ENCODE measurements at regions not wholly inside any gene's neighbourhood (a gene's known extent, or its start where the extent isn't known, plus 50 kb on each side); places are given as distances from the start of the nearest gene placed in this dataset.

DNA sequence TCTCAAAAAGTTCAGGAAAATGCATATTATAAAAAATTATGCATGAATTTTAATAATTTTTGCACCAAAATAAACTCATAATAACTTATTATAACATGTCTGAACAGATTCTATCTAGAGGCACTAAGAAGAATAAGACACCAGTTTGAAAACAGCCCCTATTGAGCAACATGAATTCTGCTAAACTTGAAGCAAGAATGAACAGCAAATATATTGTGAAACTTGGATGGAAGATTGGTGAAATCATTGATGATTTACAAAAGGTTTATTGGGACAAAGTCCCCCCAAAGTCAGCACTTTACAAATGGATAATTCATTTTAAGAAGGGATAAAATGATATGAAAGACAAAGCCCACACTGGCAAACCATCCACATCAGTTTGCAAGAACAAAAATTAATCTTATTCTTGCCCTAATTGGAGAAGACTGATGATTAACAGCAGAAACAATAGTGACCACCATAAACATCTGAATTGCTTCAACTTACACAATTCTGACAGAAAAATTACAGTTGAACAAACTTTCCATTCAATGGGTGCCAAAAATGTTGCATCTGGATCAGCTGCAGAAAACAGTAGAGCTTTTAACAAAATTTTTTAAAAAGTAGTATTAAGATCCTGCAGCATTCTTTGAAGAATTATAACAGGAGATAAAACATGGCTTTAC lies 257.5 kb upstream of the FAT3 start:
- no peak for DNase-seq (ENCODE audit: extremely low spot score)
- no peak for TF ChIP-seq CTCF (IDR thresholded peaks at IDR 0.05; ENCODE audit: control extremely low read depth, extremely low read depth, low read depth, missing control alignments)
- ChIA-PET CTCF (no interaction called here), POLR2A (no interaction called here)

- POLR2A ChIA-PET = no interaction called here
- no peak for TF ChIP-seq CTCF (IDR thresholded peaks at IDR 0.05; ENCODE audit: control extremely low read depth, extremely low read depth, low read depth, missing control alignments)
- CTCF ChIA-PET = no interaction called here
- DNase-seq (ENCODE audit: extremely low spot score) = no peak
Measured at GRCh38 chr11:91966368-91966767, 258.2 kb upstream of the FAT3 start.

DNA sequence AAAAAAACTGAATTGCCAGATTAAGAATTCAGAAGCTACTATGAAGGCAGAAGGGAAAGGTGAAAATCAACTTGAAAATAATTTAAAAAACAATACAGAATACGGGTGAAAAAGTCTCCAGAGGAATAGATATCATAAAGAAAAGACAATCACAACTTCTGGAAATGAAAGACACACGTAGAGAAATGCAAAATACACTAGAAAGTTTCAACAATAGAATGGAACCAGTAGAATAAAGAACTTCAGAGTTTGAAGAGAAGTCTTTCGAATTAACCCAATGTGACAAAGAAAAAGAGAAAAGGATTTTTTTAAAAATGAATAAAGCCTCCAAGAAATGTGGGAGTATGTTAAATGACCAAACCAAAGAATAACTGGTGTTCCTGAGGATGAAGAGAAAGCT lies 263.8 kb upstream of the FAT3 start:
- POLR2A ChIA-PET = no interaction called here
- no peak for TF ChIP-seq CTCF (IDR thresholded peaks at IDR 0.05; ENCODE audit: control extremely low read depth, extremely low read depth, low read depth, missing control alignments)
- no peak for DNase-seq (ENCODE audit: extremely low spot score)
- CTCF ChIA-PET = interaction anchor here (1.1 kb wide), 1 partner anchor 10 kb away, joined by 4 read pairs; no protein-coding TSS in a partner anchor

DNA sequence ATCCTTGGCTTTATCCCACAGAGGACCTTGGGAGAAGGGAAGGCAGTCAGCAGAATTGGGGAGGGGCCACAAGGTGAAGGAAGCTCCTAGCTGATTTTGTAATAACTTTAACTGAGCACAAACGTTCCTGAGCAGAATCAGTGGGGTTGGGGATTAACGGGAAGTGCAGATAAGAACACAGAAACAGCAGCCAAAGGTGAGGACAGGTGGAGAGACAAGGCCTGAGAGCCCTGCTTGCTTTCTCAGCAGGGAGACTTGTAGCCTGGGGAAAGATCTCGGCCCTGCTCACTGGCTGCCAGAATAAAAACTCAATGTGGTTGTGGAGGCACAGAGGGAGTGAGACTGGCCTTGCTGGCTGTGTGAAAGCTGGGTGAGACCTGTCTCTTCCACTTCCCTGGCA lies 265.2 kb upstream of the FAT3 start:
- POLR2A ChIA-PET = no interaction called here
- TF ChIP-seq CTCF (IDR thresholded peaks at IDR 0.05; ENCODE audit: control extremely low read depth, extremely low read depth, low read depth, missing control alignments) = no peak
- CTCF ChIA-PET = no interaction called here

GRCh38 chr11:91956711-91957110 lies 267.9 kb upstream of the FAT3 start:
- CTCF ChIA-PET = no interaction called here
- TF ChIP-seq CTCF (IDR thresholded peaks at IDR 0.05; ENCODE audit: control extremely low read depth, extremely low read depth, low read depth, missing control alignments) = no peak
- no peak for DNase-seq (ENCODE audit: extremely low spot score)
- POLR2A ChIA-PET = no interaction called here

More for the DNA sequence above, 265.2 kb upstream of the FAT3 start:
- DNase-seq (ENCODE audit: extremely low spot score) = no peak

DNA sequence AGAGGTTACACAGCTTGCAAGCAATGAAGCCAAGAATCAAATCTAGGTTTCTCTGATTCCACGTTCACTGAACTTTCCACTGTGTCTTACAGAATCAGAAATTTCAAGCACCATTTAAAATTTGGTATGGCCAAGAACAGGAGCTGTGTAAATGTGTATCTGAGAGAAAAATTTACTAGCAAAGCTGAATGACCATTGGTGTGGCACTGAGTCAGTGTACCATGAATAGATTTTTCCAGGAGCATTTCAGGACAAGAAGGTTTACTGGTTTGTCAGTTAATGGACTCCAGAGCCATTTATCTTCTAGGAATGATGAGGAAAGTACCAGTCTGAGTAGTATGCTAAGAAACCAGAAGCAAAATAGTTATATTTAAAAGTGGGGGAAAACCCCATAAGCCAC lies 269.4 kb upstream of the FAT3 start:
- ChIA-PET CTCF (interaction anchor here (0.8 kb wide), 1 partner anchor 12 kb away, joined by 3 read pairs; no protein-coding TSS in a partner anchor), POLR2A (no interaction called here)
- TF ChIP-seq CTCF (IDR thresholded peaks at IDR 0.05; ENCODE audit: control extremely low read depth, extremely low read depth, low read depth, missing control alignments) = no peak
- no peak for DNase-seq (ENCODE audit: extremely low spot score)

Data from GM10248 (cell line).